Liver (tissue), 8 donors: ENCODE measurements at regions not wholly inside any gene's neighbourhood (a gene's known extent, or its start where the extent isn't known, plus 50 kb on each side); places are given as distances from the start of the nearest gene placed in this dataset.
"Not testable (repeated sequence)": the region's sequence is repeated elsewhere in the genome, so short reads cannot be mapped to it uniquely, and the experiment has no call there.

ENCODE experiments used
- DNase-seq: peaks from one replicate; pipeline ENCODE4 v3.0.0-alpha.2; 2017; ENCODE audit warnings: low spot score
- H3K27ac ChIP-seq, 2 donors: one replicate each; pipeline ENCODE4 v1.7.0; 2013; ENCODE audit warnings: inconsistent platforms in 2 of 2, low read length in 2 of 2, control low read depth in 1 of 2, low read depth in 1 of 2, mild to moderate bottlenecking in 1 of 2
- H3K27me3 ChIP-seq, 4 donors: one replicate each; pipeline versions ENCODE4 v1.6.1 to v1.7.0; 2013; ENCODE audit warnings: low read length in 3 of 4, inconsistent platforms in 1 of 4, mild to moderate bottlenecking in 1 of 4, moderate library complexity in 1 of 4; ENCODE audit not compliant: control insufficient read depth in 4 of 4, insufficient read depth in 4 of 4
- H3K36me3 ChIP-seq, 4 donors: one replicate each; pipeline versions ENCODE4 v1.6.1 to v1.7.0; 2013; ENCODE audit warnings: low read length in 3 of 4, mild to moderate bottlenecking in 3 of 4, low read depth in 1 of 4, moderate library complexity in 1 of 4; ENCODE audit not compliant: control insufficient read depth in 4 of 4, insufficient read depth in 3 of 4
- H3K4me1 ChIP-seq, 4 donors: one replicate each; pipeline versions ENCODE4 v1.6.1 to v1.7.0; 2013; ENCODE audit warnings: low read length in 3 of 4, mild to moderate bottlenecking in 3 of 4, moderate library complexity in 1 of 4; ENCODE audit not compliant: control insufficient read depth in 4 of 4, insufficient read depth in 4 of 4
- H3K4me3 ChIP-seq, 3 donors: one replicate each; pipeline versions ENCODE4 v1.6.1 to v1.7.0; 2013; ENCODE audit warnings: low read length in 3 of 3, control low read depth in 1 of 3, low read depth in 1 of 3, mild to moderate bottlenecking in 1 of 3
- H3K9ac ChIP-seq, 2 donors: one replicate each; pipeline ENCODE4 v1.7.0; 2013; ENCODE audit warnings: low read length in 2 of 2, mild to moderate bottlenecking in 2 of 2, moderate library complexity in 2 of 2, control low read depth in 1 of 2, low read depth in 1 of 2
- H3K9me3 ChIP-seq, 4 donors: one replicate each; pipeline versions ENCODE4 v1.6.1 to v1.7.0; 2013; ENCODE audit warnings: low read length in 3 of 4; ENCODE audit not compliant: control insufficient read depth in 4 of 4
- FOXA1 ChIP-seq: IDR thresholded peaks from 2 replicates; pipeline ENCODE4 v1.6.1; 2016; ENCODE audit warnings: antibody characterized with exemption
- FOXA2 ChIP-seq: IDR thresholded peaks from 2 replicates; pipeline ENCODE4 v1.6.1; 2016; ENCODE audit warnings: antibody characterized with exemption
- GABPA ChIP-seq, 2 donors: IDR thresholded peaks in 1 of 2; conservative IDR thresholded peaks in 1 of 2; 2 replicates each; pipeline ENCODE4 v1.6.1; 2016; ENCODE audit warnings: antibody characterized with exemption in 2 of 2, mild to moderate bottlenecking in 1 of 2, moderate library complexity in 1 of 2
- HNF4G ChIP-seq: IDR thresholded peaks from 2 replicates; pipeline ENCODE4 v1.6.1; 2016; ENCODE audit warnings: antibody characterized with exemption
- JUND ChIP-seq, 2 donors: IDR thresholded peaks; 2 replicates each; pipeline ENCODE4 v1.6.1; 2016; ENCODE audit warnings: antibody characterized with exemption in 2 of 2
- NR2F2 ChIP-seq: IDR thresholded peaks from 2 replicates; pipeline ENCODE4 v1.6.1; 2016; ENCODE audit warnings: antibody characterized with exemption
- RAD21 ChIP-seq, 2 donors: IDR thresholded peaks; 2 replicates each; pipeline ENCODE4 v1.6.1; 2016; ENCODE audit warnings: antibody characterized with exemption in 2 of 2, mild to moderate bottlenecking in 2 of 2
- SP1 ChIP-seq: IDR thresholded peaks from 2 replicates; pipeline ENCODE4 v1.6.1; 2018; ENCODE audit warnings: antibody characterized with exemption, mild to moderate bottlenecking
- TAF1 ChIP-seq: conservative IDR thresholded peaks from 2 replicates; pipeline ENCODE4 v1.6.1; 2016; ENCODE audit warnings: antibody characterized with exemption, mild to moderate bottlenecking
- WGBS: extraction: QIAGEN DNeasy Blood & Tissue Kit; methylation state at CpG from one replicate; pipeline ENCODE4 v1.1.7; 2013; 5-methylcytosine and 5-hydroxymethylcytosine counted together
- TF ChIP-seq, protein P1 (sequence below): IDR thresholded peaks from 2 replicates; pipeline ENCODE4 v1.6.1; 2016; ENCODE audit warnings: antibody characterized with exemption
- TF ChIP-seq, protein P2 (sequence below): fragments of 150-350 bp; IDR thresholded peaks from 2 replicates; pipeline ENCODE4 v1.5.1; 2017; ENCODE audit warnings: improper control_type of control experiment, low read depth, low read length; ENCODE audit not compliant: missing input control
- TF ChIP-seq, protein P3 (sequence below): IDR thresholded peaks from 2 replicates; pipeline ENCODE4 v1.6.1; 2016; ENCODE audit warnings: antibody characterized with exemption, mild to moderate bottlenecking
- TF ChIP-seq, protein P4 (sequence below): IDR thresholded peaks from 2 replicates; pipeline ENCODE4 v1.6.1; 2016; ENCODE audit warnings: antibody characterized with exemption
- donor health status: healthy.
- donor health status: healthy.
- donor health status: healthy.
- donor health status: healthy.
- donor health status: healthy.

DNA sequence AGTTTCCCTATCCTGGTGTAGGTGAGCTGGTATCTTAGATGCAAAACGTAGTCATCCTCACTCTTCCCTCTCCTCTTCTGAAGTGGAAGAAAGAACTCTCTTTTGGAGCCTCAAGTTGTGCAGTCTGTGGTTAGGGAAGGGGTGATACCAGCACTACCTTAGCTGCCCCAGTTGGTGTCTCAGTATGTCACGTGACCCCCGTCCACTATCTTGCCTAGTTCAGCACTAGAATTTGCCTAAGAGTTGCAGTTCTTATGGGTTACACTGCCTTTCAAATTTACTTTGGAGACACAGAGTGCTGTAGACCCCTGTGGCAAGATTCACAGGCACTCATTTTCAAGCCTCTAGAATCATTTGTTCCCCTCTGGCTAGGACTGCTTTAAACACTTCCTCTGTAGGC lies 322.8 kb upstream of the EDA2R start:
- TF ChIP-seq HNF4G (no peak), RAD21 (IDR thresholded peaks at IDR 0.05) (no peak)
- H3K4me3 ChIP-seq = no peak overlapping the region
- H3K9me3 ChIP-seq = peaks cover 0 to 6% (median 1%) of the 10 kb centered on the region in 4 donors
- H3K36me3 ChIP-seq = no peaks in the 10 kb centered on the region
- no peak overlapping the region for H3K9ac ChIP-seq
- no peak for DNase-seq
- H3K4me1 ChIP-seq = no peaks in the 10 kb centered on the region
- H3K27me3 ChIP-seq = no peaks in the 10 kb centered on the region
- WGBS = 88% methylated on average over 3 of the region's 3 CpGs
- H3K27ac ChIP-seq = no peak overlapping the region

DNA sequence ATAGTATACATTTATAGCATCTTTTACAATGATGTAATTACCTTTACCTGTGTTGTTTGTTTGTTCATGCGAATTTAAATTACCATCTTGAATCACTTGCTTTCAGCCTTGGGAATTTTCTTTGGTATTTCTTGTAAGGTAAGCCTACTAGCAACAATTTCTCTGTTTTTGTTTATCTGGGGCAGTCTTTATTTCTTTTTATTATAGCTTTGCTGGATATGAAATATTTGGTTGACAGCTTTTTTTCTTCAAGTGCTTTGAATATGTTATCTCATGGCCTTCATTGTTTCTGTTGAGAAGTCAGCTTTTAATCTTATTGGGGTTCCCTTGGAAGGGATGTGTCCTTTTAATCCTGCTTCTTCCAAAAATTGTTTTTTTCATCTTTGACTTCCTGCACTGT lies 292.8 kb upstream of the EDA2R start:
- H3K27ac ChIP-seq = no peak overlapping the region
- no peak for TF ChIP-seq NR2F2
- no peak for TF ChIP-seq SP1
- TF ChIP-seq, protein P1, sequence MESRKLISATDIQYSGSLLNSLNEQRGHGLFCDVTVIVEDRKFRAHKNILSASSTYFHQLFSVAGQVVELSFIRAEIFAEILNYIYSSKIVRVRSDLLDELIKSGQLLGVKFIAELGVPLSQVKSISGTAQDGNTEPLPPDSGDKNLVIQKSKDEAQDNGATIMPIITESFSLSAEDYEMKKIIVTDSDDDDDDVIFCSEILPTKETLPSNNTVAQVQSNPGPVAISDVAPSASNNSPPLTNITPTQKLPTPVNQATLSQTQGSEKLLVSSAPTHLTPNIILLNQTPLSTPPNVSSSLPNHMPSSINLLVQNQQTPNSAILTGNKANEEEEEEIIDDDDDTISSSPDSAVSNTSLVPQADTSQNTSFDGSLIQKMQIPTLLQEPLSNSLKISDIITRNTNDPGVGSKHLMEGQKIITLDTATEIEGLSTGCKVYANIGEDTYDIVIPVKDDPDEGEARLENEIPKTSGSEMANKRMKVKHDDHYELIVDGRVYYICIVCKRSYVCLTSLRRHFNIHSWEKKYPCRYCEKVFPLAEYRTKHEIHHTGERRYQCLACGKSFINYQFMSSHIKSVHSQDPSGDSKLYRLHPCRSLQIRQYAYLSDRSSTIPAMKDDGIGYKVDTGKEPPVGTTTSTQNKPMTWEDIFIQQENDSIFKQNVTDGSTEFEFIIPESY = no peak
- TF ChIP-seq, protein P2, sequence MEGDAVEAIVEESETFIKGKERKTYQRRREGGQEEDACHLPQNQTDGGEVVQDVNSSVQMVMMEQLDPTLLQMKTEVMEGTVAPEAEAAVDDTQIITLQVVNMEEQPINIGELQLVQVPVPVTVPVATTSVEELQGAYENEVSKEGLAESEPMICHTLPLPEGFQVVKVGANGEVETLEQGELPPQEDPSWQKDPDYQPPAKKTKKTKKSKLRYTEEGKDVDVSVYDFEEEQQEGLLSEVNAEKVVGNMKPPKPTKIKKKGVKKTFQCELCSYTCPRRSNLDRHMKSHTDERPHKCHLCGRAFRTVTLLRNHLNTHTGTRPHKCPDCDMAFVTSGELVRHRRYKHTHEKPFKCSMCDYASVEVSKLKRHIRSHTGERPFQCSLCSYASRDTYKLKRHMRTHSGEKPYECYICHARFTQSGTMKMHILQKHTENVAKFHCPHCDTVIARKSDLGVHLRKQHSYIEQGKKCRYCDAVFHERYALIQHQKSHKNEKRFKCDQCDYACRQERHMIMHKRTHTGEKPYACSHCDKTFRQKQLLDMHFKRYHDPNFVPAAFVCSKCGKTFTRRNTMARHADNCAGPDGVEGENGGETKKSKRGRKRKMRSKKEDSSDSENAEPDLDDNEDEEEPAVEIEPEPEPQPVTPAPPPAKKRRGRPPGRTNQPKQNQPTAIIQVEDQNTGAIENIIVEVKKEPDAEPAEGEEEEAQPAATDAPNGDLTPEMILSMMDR = no peak
- TF ChIP-seq, protein P3, sequence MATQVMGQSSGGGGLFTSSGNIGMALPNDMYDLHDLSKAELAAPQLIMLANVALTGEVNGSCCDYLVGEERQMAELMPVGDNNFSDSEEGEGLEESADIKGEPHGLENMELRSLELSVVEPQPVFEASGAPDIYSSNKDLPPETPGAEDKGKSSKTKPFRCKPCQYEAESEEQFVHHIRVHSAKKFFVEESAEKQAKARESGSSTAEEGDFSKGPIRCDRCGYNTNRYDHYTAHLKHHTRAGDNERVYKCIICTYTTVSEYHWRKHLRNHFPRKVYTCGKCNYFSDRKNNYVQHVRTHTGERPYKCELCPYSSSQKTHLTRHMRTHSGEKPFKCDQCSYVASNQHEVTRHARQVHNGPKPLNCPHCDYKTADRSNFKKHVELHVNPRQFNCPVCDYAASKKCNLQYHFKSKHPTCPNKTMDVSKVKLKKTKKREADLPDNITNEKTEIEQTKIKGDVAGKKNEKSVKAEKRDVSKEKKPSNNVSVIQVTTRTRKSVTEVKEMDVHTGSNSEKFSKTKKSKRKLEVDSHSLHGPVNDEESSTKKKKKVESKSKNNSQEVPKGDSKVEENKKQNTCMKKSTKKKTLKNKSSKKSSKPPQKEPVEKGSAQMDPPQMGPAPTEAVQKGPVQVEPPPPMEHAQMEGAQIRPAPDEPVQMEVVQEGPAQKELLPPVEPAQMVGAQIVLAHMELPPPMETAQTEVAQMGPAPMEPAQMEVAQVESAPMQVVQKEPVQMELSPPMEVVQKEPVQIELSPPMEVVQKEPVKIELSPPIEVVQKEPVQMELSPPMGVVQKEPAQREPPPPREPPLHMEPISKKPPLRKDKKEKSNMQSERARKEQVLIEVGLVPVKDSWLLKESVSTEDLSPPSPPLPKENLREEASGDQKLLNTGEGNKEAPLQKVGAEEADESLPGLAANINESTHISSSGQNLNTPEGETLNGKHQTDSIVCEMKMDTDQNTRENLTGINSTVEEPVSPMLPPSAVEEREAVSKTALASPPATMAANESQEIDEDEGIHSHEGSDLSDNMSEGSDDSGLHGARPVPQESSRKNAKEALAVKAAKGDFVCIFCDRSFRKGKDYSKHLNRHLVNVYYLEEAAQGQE = no peak
- no peak for TF ChIP-seq FOXA2
- no peak for TF ChIP-seq FOXA1
- TF ChIP-seq HNF4G = no peak
- TF ChIP-seq, protein P4, sequence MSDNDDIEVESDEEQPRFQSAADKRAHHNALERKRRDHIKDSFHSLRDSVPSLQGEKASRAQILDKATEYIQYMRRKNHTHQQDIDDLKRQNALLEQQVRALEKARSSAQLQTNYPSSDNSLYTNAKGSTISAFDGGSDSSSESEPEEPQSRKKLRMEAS = no peak
- no peak for TF ChIP-seq GABPA (IDR thresholded peaks at IDR 0.05 in 1 of 2, conservative IDR thresholded peaks at IDR 0.05 in 1 of 2)
- TF ChIP-seq RAD21 (IDR thresholded peaks at IDR 0.05) = no peak
- TF ChIP-seq JUND (IDR thresholded peaks at IDR 0.05) = no peak
- no peak for TF ChIP-seq TAF1
- no peak for DNase-seq
- no peak overlapping the region for H3K9ac ChIP-seq
- no peaks in the 10 kb centered on the region for H3K36me3 ChIP-seq
- no peaks in the 10 kb centered on the region for H3K27me3 ChIP-seq
- no peak overlapping the region for H3K4me3 ChIP-seq
- WGBS = 95% methylated on average over 1 of the region's 1 CpG
- H3K9me3 ChIP-seq = peaks cover 0 to 7% (median 2%) of the 10 kb centered on the region in 4 donors
- no peaks in the 10 kb centered on the region for H3K4me1 ChIP-seq

DNA sequence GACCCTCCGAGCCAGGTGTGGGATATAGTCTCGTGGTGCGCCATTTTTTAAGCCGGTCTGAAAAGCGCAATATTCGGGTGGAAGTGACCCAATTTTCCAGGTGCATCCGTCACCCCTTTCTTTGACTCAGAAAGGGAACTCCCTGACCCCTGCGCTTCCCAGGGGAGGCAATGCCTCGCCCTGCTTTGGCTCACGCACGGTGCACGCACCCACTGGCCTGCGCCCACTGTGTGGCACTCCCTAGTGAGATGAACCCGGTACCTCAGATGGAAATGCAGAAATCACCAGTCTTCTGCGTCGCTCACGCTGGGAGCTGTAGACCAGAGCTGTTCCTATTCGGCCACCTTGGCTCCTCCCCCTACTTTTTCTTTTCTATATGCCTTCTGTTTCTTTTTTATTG lies 291.6 kb upstream of the EDA2R start:
- not testable (repeated sequence) for H3K27me3 ChIP-seq, H3K9me3 ChIP-seq, H3K4me3 ChIP-seq, H3K9ac ChIP-seq, DNase-seq, H3K27ac ChIP-seq, H3K36me3 ChIP-seq, H3K4me1 ChIP-seq
- 94% methylated on average over 17 of the region's 18 CpGs for WGBS
